Naive thymus-derived CD4-positive, alpha-beta T cell (primary cell): ENCODE measurements at regions not wholly inside any gene's neighbourhood (a gene's known extent, or its start where the extent isn't known, plus 50 kb on each side); places are given as distances from the start of the nearest gene placed in this dataset.
A peak's percentile ranks its signal among the peaks of the same experiment; 100 is the strongest.
"Not testable (repeated sequence)": the region's sequence is repeated elsewhere in the genome, so short reads cannot be mapped to it uniquely, and the experiment has no call there.

Experiments
- ATAC-seq: fragments of 150-1000 bp; cut with Tn5 transposase; 2 replicates; pipeline ENCODE4 v1.10.0; 2021; ENCODE audit warnings: mild to moderate bottlenecking, moderate library complexity
- CTCF ChIA-PET: fragments of 350-600 bp; sonication (Branson Sonifier 250); formaldehyde crosslinking; loops from one replicate; lab custom pipeline; 2021; ENCODE audit warnings: antibody characterized with exemption; lab: Charles Lee
- POLR2A ChIA-PET: fragments of 350-600 bp; sonication (Branson Sonifier 250); formaldehyde crosslinking; loops from one replicate; lab custom pipeline; 2021; ENCODE audit warnings: antibody characterized with exemption, inconsistent platforms; lab: Charles Lee
- DNase-seq, 9 donors: peaks; one replicate each; pipeline versions ENCODE4 v3.0.0 to v3.0.0-alpha.2; 2020 to 2022; ENCODE audit warnings: mixed read lengths in 1 of 9
- H3K27ac ChIP-seq: one replicate; pipeline ENCODE4 v1.7.0; 2013; ENCODE audit warnings: mild to moderate bottlenecking, low read depth, low read length, moderate library complexity
- H3K27me3 ChIP-seq, 2 donors: one replicate each; pipeline ENCODE4 v1.7.0; 2013; ENCODE audit warnings: low read length in 2 of 2, mild to moderate bottlenecking in 2 of 2, moderate library complexity in 2 of 2; ENCODE audit not compliant: control insufficient read depth in 2 of 2, insufficient read depth in 2 of 2
- H3K36me3 ChIP-seq, 3 experiments: 1 replicate in 2 of 3; 2 replicates in 1 of 3; pipeline ENCODE4 v1.7.0; 2013; ENCODE audit warnings: low read length in 3 of 3, mild to moderate bottlenecking in 3 of 3, moderate library complexity in 1 of 3; ENCODE audit not compliant: insufficient read depth in 3 of 3, control insufficient read depth in 2 of 3
- H3K4me1 ChIP-seq, 2 donors: one replicate each; pipeline ENCODE4 v1.7.0; 2013; ENCODE audit warnings: low read length in 2 of 2, mild to moderate bottlenecking in 2 of 2, moderate library complexity in 1 of 2; ENCODE audit not compliant: control insufficient read depth in 2 of 2, insufficient read depth in 2 of 2
- H3K4me3 ChIP-seq: 2 replicates; pipeline ENCODE4 v1.7.0; 2013; ENCODE audit warnings: mild to moderate bottlenecking, low read length
- H3K9me3 ChIP-seq, 3 experiments: 1 replicate in 2 of 3; 2 replicates in 1 of 3; pipeline ENCODE4 v1.7.0; 2013; ENCODE audit warnings: low read length in 3 of 3; ENCODE audit not compliant: control insufficient read depth in 2 of 3
- H3K27ac Mint-ChIP-seq, 9 donors: one replicate each; pipeline ENCODE4 v1.8.0; 2020 to 2022; ENCODE audit warnings: mixed read lengths in 9 of 9, mild to moderate bottlenecking in 8 of 9, moderate library complexity in 5 of 9, inconsistent platforms in 2 of 9
- H3K27me3 Mint-ChIP-seq, 5 donors: one replicate each; pipeline ENCODE4 v1.8.0; 2021 to 2022; ENCODE audit warnings: mixed read lengths in 5 of 5, mild to moderate bottlenecking in 1 of 5
- H3K36me3 Mint-ChIP-seq, 5 donors: one replicate each; pipeline ENCODE4 v1.8.0; 2020 to 2022; ENCODE audit warnings: mixed read lengths in 5 of 5, mild to moderate bottlenecking in 3 of 5, inconsistent platforms in 1 of 5
- H3K4me1 Mint-ChIP-seq, 7 donors: one replicate each; pipeline ENCODE4 v1.8.0; 2020 to 2022; ENCODE audit warnings: mixed read lengths in 7 of 7, mild to moderate bottlenecking in 3 of 7, inconsistent platforms in 1 of 7
- H3K4me3 Mint-ChIP-seq, 10 donors: one replicate each; pipeline ENCODE4 v1.8.0; 2020 to 2022; ENCODE audit warnings: mild to moderate bottlenecking in 10 of 10, mixed read lengths in 10 of 10, moderate library complexity in 6 of 10, inconsistent platforms in 2 of 10
- H3K9me3 Mint-ChIP-seq, 11 donors: one replicate each; pipeline ENCODE4 v1.8.0; 2020 to 2022; ENCODE audit warnings: mixed read lengths in 11 of 11, mild to moderate bottlenecking in 4 of 11, inconsistent platforms in 1 of 11, moderate library complexity in 1 of 11
- intact Hi-C, 2 donors: fragments of 100-400 bp; cut with micrococcal nuclease; formaldehyde crosslinking; loops; one replicate each; pipeline ENCODE4 v1.15.1; 2023

- Histone ChIP-seq H3K27ac (no peak overlapping the region), H3K4me3 (no peak overlapping the region), H3K36me3 (no peaks in the 10 kb centered on the region), H3K27me3 (no peaks in the 10 kb centered on the region), H3K9me3 (no peaks in the 10 kb centered on the region), H3K4me1 (peaks cover 0 to 11% of the 10 kb centered on the region in 2 donors)
- peak overlapping the region in 2 of 9 donors; percentile 1 to 9 for H3K27ac Mint-ChIP-seq
- no peak for ATAC-seq
- peaks cover 0 to 16% (median 0%) of the 10 kb centered on the region in 5 donors for H3K27me3 Mint-ChIP-seq
- peaks cover 0 to 11% (median 0%) of the 10 kb centered on the region in 11 donors for H3K9me3 Mint-ChIP-seq
- H3K4me1 Mint-ChIP-seq, result peaks cover 6 to 30% (median 25%) of the 10 kb centered on the region in 7 donors
- H3K4me3 Mint-ChIP-seq, result no peak overlapping the region
- CTCF ChIA-PET, result interaction anchor here (1.1 kb wide), 1 partner anchor 19 kb away, joined by 3 read pairs; no protein-coding TSS in a partner anchor
- intact Hi-C loops, result no loop called here
- H3K36me3 Mint-ChIP-seq, result peaks cover 0 to 7% (median 0%) of the 10 kb centered on the region in 5 donors
- peak in 3 of 9 donors; percentile 1 to 5 (median 5) for DNase-seq
- POLR2A ChIA-PET, result interaction anchor here (0.6 kb wide), 1 partner anchor 259 kb away, joined by 5 read pairs; no protein-coding TSS in a partner anchor
Observed at GRCh38 chr5:87034557-87034956, 233.1 kb upstream of the RASA1 start.

GRCh38 chr5:87042554-87042953 is 225.1 kb upstream of the RASA1 start:
- ATAC-seq (no peak), DNase-seq (no peak)
- intact Hi-C loops, result no loop called here
- no peak overlapping the region for H3K27ac ChIP-seq
- peaks cover 0 to 15% (median 2%) of the 10 kb centered on the region in 11 donors for H3K9me3 Mint-ChIP-seq
- no peaks in the 10 kb centered on the region for H3K27me3 ChIP-seq
- no peaks in the 10 kb centered on the region for H3K36me3 ChIP-seq
- peaks cover 0 to 10% (median 0%) of the 10 kb centered on the region in 7 donors for H3K4me1 Mint-ChIP-seq
- peaks cover 0 to 17% (median 0%) of the 10 kb centered on the region in 5 donors for H3K27me3 Mint-ChIP-seq
- ChIA-PET POLR2A (no interaction called here), CTCF (no interaction called here)
- H3K4me3 ChIP-seq, result no peak overlapping the region
- H3K4me3 Mint-ChIP-seq, result no peak overlapping the region
- no peaks in the 10 kb centered on the region for H3K4me1 ChIP-seq
- no peaks in the 10 kb centered on the region for H3K9me3 ChIP-seq
- peaks cover 0 to 14% (median 5%) of the 10 kb centered on the region in 5 donors for H3K36me3 Mint-ChIP-seq
- no peak overlapping the region for H3K27ac Mint-ChIP-seq

GRCh38 chr5:87048156-87048555 is 219.5 kb upstream of the RASA1 start:
- no peaks in the 10 kb centered on the region for H3K4me1 ChIP-seq
- Mint-ChIP-seq H3K4me3 (no peak overlapping the region), H3K4me1 (peaks cover 0 to 2% (median 0%) of the 10 kb centered on the region in 7 donors), H3K9me3 (peaks cover 4 to 28% (median 13%) of the 10 kb centered on the region in 11 donors), H3K27me3 (peaks cover 0 to 8% (median 0%) of the 10 kb centered on the region in 5 donors), H3K27ac (no peak overlapping the region), H3K36me3 (peaks cover 0 to 14% (median 6%) of the 10 kb centered on the region in 5 donors)
- no peaks in the 10 kb centered on the region for H3K27me3 ChIP-seq
- ATAC-seq (no peak), DNase-seq (no peak)
- intact Hi-C loops, result loop anchor here in 1 of 2 donors (1.0 kb wide), 1 partner anchor 352 kb away; no protein-coding TSS in a partner anchor
- H3K4me3 ChIP-seq, result no peak overlapping the region
- ChIA-PET POLR2A (no interaction called here), CTCF (no interaction called here)
- H3K36me3 ChIP-seq, result no peaks in the 10 kb centered on the region
- H3K27ac ChIP-seq, result no peak overlapping the region
- no peaks in the 10 kb centered on the region for H3K9me3 ChIP-seq

GRCh38 chr5:87049012-87049411 is 218.7 kb upstream of the RASA1 start:
- CTCF ChIA-PET, ATAC-seq, POLR2A ChIA-PET: not testable (repeated sequence)

GRCh38 chr5:87051502-87052113 is 216.1 kb upstream of the RASA1 start:
- H3K4me1 Mint-ChIP-seq, result peaks cover 0 to 2% (median 0%) of the 10 kb centered on the region in 7 donors
- peaks cover 4 to 22% (median 13%) of the 10 kb centered on the region in 11 donors for H3K9me3 Mint-ChIP-seq
- Histone ChIP-seq H3K4me1 (no peaks in the 10 kb centered on the region), H3K4me3 (no peak overlapping the region), H3K27me3 (no peaks in the 10 kb centered on the region), H3K27ac (no peak overlapping the region), H3K9me3 (no peaks in the 10 kb centered on the region), H3K36me3 (no peaks in the 10 kb centered on the region)
- H3K4me3 Mint-ChIP-seq, result no peak overlapping the region
- ChIA-PET CTCF (no interaction called here), POLR2A (no interaction called here)
- intact Hi-C loops, result no loop called here
- H3K36me3 Mint-ChIP-seq, result peaks cover 0 to 10% (median 3%) of the 10 kb centered on the region in 5 donors
- ATAC-seq (no peak), DNase-seq (no peak)
- peak overlapping the region in 1 of 9 donors; percentile 43 for H3K27ac Mint-ChIP-seq
- H3K27me3 Mint-ChIP-seq, result no peaks in the 10 kb centered on the region

More at GRCh38 chr5:87049012-87049411, 218.7 kb upstream of the RASA1 start:
- H3K9me3 ChIP-seq, H3K4me3 ChIP-seq, H3K27me3 Mint-ChIP-seq, H3K27ac Mint-ChIP-seq, H3K36me3 ChIP-seq, H3K27me3 ChIP-seq, DNase-seq, H3K4me1 Mint-ChIP-seq, H3K4me3 Mint-ChIP-seq, H3K36me3 Mint-ChIP-seq, intact Hi-C loops, H3K4me1 ChIP-seq, H3K27ac ChIP-seq: not testable (repeated sequence)
- peaks cover 4 to 27% (median 13%) of the 10 kb centered on the region in 11 donors for H3K9me3 Mint-ChIP-seq

GRCh38 chr5:87053146-87053545 is 214.5 kb upstream of the RASA1 start:
- H3K4me3 ChIP-seq, result no peak overlapping the region
- peaks cover 0 to 10% (median 3%) of the 10 kb centered on the region in 5 donors for H3K36me3 Mint-ChIP-seq
- H3K36me3 ChIP-seq, result no peaks in the 10 kb centered on the region
- no peaks in the 10 kb centered on the region for H3K9me3 ChIP-seq
- ATAC-seq (no peak), DNase-seq (no peak)
- POLR2A ChIA-PET, result no interaction called here
- peaks cover 4 to 22% (median 13%) of the 10 kb centered on the region in 11 donors for H3K9me3 Mint-ChIP-seq
- H3K4me1 ChIP-seq, result no peaks in the 10 kb centered on the region
- H3K27ac ChIP-seq, result no peak overlapping the region
- no peaks in the 10 kb centered on the region for H3K27me3 Mint-ChIP-seq
- H3K4me1 Mint-ChIP-seq, result no peaks in the 10 kb centered on the region
- no peaks in the 10 kb centered on the region for H3K27me3 ChIP-seq
- intact Hi-C loops, result no loop called here
- H3K4me3 Mint-ChIP-seq, result no peak overlapping the region
- CTCF ChIA-PET, result no interaction called here
- no peak overlapping the region for H3K27ac Mint-ChIP-seq

GRCh38 chr5:87054821-87055220 is 212.9 kb upstream of the RASA1 start:
- DNase-seq, result no peak
- H3K4me1 ChIP-seq, result no peaks in the 10 kb centered on the region
- H3K4me3 ChIP-seq, result no peak overlapping the region
- no peaks in the 10 kb centered on the region for H3K4me1 Mint-ChIP-seq
- H3K27ac ChIP-seq, result no peak overlapping the region
- H3K27ac Mint-ChIP-seq, result no peak overlapping the region
- ChIA-PET POLR2A (no interaction called here), CTCF (no interaction called here)
- H3K27me3 ChIP-seq, result no peaks in the 10 kb centered on the region
- H3K9me3 Mint-ChIP-seq, result peaks cover 0 to 17% (median 9%) of the 10 kb centered on the region in 11 donors
- no peaks in the 10 kb centered on the region for H3K9me3 ChIP-seq
- peaks cover 0 to 9% (median 0%) of the 10 kb centered on the region in 5 donors for H3K36me3 Mint-ChIP-seq
- ATAC-seq, result no peak
- H3K36me3 ChIP-seq, result no peaks in the 10 kb centered on the region
- intact Hi-C loops, result no loop called here
- no peak overlapping the region for H3K4me3 Mint-ChIP-seq
- H3K27me3 Mint-ChIP-seq, result no peaks in the 10 kb centered on the region
